ENCODE measurements at regions not wholly inside any gene's neighbourhood (a gene's known extent, or its start where the extent isn't known, plus 50 kb on each side); places are given as distances from the start of the nearest gene placed in this dataset.

DNA sequence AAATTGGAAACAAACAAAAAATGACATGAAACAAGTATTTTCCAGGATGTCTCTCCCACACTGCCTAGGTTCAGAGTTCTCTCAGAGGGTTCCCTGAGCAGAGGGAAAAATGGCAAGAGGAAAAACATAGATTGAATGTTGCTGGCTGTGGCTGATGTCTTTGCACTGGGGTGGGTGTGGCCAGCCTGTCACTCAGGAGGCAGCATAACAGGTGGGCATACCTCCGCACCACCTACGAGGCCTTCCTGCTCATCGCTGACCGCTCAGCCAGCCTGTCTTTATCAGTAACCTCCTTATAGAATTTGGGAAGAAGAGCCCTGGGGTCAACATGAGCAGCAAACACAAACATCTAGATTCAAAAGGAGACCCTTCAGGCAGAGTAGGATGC lies 216.6 kb upstream of the UMPS start:
- no peak for DNase-seq

DNA sequence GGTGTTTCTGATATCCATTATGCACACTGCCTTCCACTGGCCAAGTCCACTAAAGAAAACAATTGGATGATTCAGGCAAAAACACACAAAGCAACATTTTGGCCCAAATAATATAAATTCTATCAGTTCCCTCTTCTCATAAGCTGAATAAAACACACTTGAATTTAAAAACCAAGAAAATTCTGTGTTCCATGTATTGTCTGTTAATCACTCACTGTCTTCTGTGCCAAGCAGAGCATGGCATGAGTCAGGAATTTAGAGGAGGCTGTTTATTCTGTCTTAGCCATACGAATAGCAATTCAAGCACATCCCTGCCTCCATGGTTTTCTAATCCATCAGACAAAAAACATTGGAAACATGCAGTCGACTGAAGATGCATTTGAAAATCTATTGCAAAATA lies 215.6 kb upstream of the UMPS start:
- DNase-seq = no peak

DNA sequence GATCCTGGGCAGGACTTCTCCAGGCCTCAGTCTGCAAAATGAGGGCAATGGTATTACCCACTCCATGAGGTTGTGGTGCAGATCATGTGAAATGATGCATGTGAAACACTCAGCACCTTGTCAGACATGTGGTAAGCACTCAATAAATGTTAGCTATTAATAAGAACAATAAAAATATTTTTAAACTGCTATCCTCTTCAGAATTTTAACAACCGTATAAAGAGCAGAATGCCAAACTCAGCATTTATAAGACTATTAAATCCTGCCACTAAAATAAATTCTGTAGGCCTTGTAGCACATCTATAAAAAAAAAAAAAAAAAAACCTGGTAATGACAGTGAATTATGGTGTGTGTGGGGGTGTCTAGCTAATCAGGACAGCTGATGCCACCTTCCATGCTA lies 213.9 kb upstream of the UMPS start:
- no peak for DNase-seq

DNA sequence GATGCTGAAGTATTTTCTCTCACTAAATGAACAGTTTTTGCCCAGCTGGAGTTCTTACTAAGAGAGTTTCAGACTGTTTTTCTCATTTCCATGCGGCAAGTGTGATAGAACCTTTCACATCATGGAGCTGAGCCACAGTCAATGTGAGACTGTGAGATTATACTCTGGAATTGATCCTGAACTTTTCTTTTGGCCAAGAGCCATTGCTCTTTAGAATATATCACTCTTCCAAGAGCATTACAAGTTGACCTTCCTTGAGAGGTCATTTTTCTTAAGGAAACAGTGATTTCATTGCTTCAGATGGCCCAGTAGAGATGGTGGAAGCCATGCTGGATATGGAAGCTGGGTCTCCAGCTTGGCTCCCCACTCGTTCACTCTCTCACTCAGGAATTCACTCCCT lies 212.9 kb upstream of the UMPS start:
- no peak for DNase-seq

DNA sequence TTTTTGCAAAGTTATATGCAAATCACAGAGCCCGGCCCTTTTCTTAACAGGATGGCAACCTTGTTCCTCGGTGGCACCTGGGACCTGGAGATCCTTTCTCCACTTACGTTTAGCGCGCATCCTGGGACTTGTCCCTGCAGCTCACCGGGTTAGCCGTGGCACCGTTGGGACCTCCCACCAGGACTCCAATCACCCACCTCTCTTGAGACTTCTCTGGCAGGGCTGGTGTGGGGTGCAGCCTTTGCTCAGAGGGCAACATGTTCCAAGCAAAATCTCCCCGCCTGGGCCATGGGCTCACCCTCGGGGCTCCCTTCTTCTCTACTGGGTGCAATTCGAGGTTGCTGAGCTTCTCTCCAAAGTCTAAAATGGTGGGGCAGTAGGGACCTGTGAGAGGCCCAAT lies 211.9 kb upstream of the UMPS start:
- no peak for DNase-seq

DNA sequence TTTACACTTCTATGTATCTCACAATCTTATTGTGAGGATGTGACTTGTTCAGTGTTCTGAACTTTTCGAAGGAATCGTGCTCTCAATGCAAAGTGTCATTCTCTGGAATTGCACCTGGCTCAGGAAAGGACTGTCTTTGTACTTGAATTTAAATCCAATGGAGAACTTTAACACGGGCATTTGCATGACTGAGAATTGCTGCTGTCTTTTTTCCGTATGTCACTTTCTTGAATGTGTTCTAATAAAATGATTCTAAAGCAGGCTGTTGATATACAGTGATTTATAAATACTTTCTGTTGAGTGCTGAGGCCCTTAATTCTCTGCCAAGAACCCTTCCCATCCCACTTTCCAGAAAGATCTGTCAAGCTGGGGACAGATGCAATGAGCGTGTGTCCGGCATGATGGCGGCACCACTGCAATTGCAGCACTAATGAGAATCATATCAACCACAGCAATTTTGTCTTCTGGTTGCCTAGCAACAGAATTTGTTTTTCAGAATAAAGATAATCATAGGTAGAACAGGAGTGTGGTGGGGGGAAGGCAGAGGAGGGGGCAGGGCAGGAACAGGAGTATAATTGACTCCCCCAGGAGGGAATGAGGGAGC lies 210.6 kb upstream of the UMPS start:
- DNase-seq = no peak

DNA sequence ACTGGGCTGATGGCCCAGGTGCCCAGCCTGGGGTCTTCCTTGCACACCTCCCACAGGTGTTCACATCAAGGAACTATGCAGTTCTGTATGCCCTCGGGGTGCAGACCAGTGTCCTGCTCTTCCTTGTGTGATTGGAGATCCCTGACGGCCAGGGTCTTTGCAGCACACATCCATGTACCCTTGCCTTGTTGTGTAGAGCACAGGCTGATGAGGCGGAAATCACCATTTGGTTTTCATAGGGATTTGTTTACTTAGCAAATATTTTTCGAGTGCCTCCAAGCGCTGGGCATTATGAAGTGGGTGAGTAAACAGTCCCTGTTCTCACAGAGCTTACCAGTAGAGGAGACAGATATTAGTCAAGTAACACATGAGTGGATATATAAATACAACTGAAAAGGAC lies 209.3 kb upstream of the UMPS start:
- no peak for DNase-seq

DNA sequence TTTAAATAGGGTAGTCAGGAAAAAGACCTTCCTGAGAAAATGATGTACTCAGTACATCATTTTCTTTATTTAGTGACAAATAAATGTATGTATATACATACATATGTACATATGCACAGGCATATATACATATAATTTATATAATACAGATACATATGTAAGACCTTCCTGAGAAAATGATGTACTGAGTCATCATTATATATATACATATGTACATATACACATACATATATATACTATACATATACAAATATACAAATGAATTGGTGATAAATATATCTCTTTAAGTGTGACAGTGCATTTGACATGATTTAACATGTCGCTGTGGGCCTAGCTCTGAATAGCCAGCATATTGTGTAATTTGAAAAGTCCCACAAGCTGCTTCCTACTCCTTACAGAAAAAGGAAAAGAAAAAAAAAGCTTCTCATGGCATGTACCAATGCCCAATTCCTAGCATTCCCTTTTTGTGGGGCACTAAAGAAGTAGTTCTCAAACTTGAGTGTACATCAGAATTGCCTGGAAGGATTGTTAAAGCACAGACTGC lies 208.1 kb upstream of the UMPS start:
- no peak for DNase-seq

DNA sequence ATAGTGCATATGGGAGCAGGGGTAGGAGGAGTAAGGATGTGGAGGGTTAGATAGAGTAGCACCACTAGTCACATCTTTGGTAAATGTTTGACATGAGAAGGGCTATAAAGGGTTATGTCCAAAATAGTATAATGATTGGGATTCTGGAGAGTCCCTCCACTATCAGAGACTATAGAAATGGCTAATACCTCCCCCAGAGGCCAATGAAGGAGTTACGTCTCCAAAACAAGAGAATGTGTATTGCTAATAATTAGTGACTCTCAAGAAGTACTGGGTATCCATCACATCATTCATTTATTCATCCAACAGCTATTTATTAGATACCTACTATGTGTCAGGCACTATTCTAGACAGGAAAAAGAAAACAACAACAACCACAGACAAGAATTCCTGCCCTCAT lies 203.7 kb upstream of the UMPS start:
- DNase-seq = no peak

DNA sequence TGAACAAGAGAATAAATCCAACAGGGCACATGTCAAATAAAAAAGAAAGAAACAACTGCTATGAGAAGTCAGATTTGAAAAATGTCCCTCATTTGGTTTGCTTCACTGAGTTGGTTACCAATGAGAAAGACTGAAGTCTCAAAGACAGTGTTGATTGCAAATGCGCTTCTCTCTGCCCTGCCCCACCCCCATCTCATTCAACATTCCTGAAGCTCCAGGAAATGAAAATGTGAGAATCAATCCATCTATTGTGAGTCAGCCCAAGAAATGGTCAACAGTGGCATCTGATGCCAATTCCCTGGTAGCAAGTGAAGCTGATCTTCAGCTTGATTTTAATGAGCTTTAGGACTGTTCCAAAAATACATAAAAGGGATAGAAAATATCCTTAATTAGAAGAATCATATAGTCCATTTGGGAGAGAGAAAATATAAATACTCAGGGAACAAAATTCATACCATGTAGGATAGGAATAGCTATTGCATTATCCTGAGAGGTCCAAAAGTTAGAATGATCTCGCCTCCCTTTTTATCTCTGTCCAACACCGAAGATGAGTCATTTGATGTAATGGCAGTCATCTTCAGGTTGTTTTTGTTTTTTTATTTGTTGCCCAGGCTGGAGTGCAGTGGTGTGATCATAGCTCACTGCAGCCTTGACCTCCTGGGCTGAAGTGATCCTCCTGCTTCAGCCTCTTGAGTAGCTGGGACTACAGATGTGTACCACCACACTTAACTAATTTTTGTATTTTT lies 200.3 kb upstream of the UMPS start:
- DNase-seq = no peak

DNA sequence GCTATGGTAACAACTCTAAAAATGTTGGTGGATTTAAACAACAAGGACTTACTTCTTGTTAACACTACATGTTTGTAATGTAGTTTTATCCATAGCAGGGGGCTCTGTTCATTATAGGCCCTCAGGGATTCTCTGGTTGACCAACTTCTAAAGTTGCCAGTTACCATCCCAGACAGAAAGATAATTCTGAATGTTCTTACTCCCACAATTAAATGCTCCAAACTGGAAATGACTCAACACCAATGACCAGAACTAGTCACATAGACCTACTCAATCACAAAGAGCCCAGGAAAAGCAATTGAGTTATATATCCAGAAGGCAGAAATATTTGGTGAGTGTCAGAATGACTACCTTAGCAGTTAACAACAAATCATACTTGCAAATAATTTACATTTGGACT lies 199.3 kb upstream of the UMPS start:
- no peak for DNase-seq

DNA sequence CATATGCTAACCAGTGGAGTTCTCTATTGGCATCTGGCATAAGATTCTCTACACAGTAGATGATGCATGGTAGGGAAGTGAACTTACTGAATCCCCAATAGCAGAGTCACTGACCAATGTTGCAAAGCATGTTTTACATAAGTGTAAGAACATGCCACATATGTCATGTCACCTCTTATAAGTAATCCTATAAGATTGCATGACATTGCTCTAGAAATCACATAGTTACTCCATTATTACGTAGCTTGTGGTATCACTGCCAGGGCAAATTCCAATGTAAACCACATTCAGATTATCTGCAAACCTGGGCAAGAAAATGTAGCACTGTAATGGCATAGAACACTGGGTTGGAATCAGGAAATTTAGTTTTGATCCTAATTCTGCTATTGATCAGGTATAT lies 198.2 kb upstream of the UMPS start:
- DNase-seq = no peak

DNA sequence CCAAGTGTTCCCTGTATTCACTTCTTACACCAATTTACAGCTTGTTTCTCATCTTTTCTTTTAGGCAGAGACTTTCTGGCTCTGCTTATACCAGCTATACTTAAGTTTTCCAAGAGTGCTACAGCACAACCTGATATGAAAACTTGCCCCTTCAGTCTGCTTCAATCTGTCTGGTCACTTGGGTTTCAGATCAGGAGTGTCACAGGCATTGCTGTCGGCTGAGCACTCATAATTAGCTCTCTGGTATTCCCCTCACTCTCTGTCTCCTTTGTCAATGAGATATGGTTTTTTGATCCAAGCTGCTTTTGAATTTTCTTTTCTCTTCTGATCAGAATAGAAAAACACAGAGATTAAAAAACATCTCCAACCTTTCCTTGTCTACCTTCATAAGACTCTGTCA lies 194.9 kb upstream of the UMPS start:
- no peak for DNase-seq

DNA sequence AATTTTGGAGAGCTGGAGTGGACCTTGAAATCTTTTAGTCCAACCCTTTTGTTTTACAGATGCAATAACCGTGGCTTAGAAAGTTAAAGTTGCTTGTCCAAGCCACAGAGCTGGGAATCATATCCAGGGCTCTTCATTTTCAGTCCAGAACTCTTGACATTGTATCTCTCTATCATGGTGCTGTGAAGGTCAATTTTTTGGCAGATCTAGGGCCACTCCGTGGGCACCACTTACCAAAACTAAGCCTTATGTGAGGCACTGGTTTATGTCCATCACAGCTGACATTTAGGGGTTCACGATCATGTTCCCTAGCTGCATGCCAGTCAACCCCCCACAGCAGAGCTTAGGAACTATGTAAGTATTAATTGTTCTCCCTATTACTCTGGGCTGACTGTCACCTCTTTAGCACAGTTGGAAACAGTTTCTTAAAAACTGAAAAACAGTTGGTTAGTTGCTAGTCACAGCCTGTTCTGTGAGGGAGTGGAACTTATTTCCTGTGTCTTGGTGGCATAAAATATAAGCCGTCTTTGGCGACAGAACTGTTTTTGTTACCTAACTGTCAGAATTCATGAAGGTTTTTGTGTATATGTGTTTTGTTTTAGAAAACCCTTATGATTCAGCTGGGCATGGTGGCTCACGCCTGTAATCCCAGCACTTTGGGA lies 189.6 kb upstream of the UMPS start:
- DNase-seq = no peak

DNA sequence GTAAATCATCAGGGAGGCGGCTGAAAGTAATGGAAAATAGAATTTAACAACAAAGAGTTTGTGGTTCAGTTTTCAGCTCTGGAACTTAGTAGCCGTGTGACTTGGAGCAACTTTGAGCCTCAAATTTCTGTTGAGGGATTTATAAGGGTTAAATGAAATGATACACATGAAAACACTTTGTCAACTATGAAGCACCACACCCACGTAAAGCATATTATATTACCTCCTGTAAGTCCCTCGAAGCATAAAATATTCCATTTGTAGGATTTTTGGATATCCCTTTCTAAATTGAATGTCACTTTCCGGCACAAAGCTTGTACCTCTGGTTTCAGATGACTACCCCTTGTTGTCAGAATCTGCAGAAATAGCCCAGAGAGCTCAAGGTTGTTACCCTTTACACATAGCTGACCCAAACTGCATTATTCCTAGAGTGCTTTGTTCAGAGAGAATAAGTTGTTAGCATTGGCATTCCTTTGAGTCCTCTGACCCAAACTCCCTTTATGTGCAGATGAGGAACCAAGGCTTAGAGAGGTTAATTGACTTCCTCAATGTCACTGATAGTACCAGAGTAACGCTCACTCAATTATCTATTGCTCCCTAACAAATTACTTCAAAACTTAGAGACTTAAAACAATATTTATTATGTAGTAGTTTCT lies 187.9 kb upstream of the UMPS start:
- DNase-seq = no peak

DNA sequence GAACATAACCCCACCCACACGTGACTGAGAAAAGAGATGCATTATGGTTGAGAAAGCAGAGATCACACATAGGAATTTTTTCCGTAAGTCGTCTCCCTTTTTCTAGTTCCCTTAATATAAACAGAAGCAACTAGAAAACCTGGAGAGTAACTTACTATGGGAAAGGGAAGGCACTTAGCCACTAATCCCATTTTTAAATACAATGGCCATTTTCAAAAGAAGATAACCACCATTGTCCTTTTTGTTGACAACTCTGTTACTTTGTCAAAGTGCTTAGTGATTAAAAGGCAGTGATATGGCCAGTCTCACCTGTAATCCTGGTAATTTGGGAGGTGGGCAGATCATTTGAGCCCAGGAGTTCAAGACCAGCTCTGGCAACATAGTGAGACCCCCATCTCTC lies 184.4 kb upstream of the UMPS start:
- DNase-seq = no peak

DNA sequence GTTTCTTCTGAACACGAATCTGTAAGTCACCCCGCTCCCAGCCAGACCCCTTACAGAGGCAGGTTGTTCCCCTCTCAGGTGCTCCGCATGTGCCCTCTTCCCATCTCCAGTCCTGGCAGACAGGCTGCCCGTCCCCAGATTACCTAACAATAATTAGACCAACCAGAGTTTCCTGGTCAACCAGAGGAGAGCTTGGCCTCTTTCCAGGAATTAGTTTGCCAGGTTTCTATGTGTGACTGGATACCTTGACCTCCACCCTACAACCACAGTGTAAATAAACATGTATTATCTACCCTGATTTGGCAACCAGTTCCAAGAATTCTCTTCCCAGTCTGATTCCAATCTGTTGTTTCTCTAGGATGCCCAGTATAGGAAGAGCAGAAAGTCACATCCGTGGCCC lies 178.0 kb upstream of the UMPS start:
- no peak for DNase-seq

DNA sequence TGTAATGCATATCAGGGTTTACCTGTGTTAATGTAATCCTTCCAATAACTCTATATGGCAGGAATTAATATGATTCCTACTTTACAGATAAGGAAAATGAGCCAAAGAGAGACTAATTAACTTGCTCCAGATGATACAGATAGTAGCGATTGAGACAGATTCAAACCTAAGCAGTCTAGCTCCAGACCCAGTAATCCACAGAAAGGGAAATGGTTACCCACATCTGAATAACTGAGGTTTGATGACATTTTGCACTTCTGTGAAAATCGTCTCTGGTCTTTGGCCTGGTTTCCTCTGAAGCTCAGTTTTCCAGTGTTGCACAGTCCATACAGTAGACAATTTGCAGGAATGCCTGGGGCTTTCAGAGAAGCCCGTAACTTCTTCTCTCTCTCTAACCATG lies 177.1 kb upstream of the UMPS start:
- no peak for DNase-seq

DNA sequence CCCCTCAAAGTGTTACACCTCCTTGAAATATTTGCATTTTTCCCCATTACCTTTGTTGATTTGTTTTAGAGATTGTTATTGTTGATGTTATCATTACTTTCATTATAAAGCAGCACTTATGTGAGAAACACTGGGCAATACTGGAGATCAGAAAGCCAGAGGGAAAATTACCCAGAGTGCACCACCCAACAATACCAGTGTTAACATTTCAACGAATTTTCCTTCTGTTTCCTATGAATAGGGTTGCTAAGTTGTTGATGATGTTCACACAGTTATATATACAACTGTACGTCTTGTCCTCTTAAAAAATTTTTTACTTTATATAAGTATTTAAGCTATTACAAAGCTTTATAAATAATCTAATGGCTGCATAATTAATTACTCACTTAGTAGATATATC lies 173.6 kb upstream of the UMPS start:
- DNase-seq = no peak

DNA sequence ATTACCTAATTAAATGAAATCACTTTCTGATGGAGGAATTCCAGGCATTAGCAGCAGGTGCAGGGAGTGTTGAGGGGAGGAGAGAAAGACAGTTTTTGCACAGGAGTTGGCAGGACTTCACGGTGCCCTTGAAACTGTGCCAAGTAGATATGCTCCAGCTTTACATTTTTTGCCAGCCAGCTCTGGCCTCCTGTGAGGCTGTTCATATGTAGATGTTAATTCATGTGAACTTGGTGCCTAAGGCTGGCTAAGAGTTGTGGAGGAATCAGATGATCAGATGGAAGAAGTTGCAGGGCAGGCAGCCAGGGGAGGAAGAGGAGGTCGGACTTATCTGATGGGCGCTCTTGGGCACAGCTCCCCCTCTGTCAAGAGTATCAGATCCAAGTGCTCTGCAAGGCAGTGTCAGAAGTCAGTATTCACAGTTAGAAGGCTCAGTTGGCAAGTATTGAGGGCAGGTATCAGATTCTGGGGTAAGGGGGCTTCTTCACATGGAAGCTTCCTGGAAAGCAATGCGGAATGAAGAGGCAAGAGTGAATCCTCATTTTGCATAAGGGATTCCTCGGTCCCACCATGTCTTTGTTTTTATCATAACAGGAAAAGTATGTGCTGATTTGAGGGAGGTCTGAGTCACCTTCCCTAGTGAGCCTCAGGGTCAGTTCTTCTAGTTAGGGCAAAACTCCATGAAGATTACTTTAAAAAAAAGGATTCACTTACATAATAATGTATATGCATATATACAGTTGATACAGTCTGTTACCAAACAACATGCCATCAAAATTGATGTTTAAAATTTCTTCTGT lies 172.6 kb upstream of the UMPS start:
- DNase-seq = no peak

DNA sequence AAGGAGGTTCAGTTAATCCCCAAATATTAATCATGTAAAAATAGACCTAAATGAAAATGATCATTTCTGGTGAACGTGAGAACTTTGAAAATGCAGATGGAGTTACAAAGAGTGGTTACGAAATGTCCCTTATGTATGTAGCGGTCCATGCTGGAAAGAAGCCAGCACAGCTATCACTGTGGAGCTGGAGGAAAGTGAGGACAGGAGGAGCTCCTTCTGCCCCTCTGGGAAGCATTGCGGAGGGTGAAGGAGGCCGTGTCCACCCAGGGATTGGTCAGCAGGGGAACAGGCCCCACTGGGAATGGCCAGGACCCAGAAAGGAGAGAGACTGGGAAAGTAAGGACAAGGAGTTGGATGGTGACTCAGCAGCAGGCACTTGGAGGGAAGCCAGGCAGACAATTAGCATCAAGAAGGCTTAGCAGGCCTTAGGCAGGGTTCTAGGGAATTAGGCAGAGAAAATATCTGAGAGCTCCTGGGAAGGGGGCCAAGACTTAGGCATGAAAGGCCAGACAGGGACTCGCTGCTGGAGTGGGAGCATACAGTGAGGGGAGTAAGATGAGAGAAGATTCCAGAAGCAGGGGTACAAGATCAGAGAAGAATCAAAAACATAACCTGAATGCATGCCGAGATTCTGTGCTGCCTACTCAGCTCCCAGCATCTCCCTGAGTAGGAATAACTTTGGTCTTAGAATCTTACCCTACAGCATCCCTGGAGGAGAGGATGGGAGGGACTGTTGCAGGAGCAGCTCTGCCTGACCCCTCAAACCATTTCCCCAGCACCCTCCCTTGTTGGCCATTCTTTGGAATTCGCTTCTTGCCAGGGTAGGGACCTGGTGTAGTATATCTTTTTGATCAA lies 171.0 kb upstream of the UMPS start:
- no peak for DNase-seq

All from activated CD4-positive, alpha-beta T cell treated with anti-CD3 and anti-CD28 coated beads, Interleukin-2, amount 50 U/mL, for 16 hours (primary cell).